ENCODE measurements at regions not wholly inside any gene's neighbourhood (a gene's known extent, or its start where the extent isn't known, plus 50 kb on each side); places are given as distances from the start of the nearest gene placed in this dataset.

DNA sequence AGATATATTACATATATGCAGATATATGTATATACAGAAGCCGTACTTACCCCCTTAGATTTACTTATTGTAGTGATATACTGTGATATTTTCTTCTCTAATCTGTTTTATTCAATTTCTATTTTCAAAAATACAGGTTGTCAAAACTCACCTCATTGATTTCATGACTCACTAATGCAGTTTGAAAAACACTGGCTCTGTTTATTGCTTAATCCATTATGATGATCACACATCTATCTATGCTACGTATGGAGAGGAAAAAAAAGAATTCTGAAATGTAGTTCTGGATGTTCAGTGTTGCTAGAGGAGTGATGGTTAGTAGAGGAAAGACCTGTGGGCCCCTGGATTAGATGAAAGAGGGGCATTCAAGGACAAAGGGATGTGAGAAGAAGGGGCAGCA lies 121.0 kb upstream of the RPS23 start:
- TF ChIP-seq, protein P1, sequence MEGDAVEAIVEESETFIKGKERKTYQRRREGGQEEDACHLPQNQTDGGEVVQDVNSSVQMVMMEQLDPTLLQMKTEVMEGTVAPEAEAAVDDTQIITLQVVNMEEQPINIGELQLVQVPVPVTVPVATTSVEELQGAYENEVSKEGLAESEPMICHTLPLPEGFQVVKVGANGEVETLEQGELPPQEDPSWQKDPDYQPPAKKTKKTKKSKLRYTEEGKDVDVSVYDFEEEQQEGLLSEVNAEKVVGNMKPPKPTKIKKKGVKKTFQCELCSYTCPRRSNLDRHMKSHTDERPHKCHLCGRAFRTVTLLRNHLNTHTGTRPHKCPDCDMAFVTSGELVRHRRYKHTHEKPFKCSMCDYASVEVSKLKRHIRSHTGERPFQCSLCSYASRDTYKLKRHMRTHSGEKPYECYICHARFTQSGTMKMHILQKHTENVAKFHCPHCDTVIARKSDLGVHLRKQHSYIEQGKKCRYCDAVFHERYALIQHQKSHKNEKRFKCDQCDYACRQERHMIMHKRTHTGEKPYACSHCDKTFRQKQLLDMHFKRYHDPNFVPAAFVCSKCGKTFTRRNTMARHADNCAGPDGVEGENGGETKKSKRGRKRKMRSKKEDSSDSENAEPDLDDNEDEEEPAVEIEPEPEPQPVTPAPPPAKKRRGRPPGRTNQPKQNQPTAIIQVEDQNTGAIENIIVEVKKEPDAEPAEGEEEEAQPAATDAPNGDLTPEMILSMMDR (conservative IDR thresholded peaks at IDR 0.05; ENCODE audit: low read length) = no peak
- TF ChIP-seq EZH2phosphoT487 (IDR thresholded peaks at IDR 0.05; ENCODE audit: borderline replicate concordance, low read depth, low read length) = no peak
